Transverse colon (tissue), 4 donors: ENCODE measurements at regions not wholly inside any gene's neighbourhood (a gene's known extent, or its start where the extent isn't known, plus 50 kb on each side); places are given as distances from the start of the nearest gene placed in this dataset.

ENCODE experiments used
- CTCF ChIP-seq, 5 experiments: fragments of 200-600 bp in 3 of 5; fragments of 450-650 bp in 2 of 5; sonication (generic) in 3 of 5; IDR thresholded peaks; 1 replicate in 2 of 5; 2 replicates in 3 of 5; pipeline ENCODE4 v1.5.1; 2016 to 2017; ENCODE audit warnings: antibody characterized with exemption in 5 of 5, inconsistent platforms in 3 of 5, mild to moderate bottlenecking in 2 of 5, moderate library complexity in 1 of 5
- EP300 ChIP-seq: sonication (generic); formaldehyde crosslinking; IDR thresholded peaks from one replicate; pipeline ENCODE4 v1.6.1; 2017; ENCODE audit warnings: antibody characterized with exemption, low read depth
- POLR2AphosphoS5 ChIP-seq, 3 donors: sonication (generic); formaldehyde crosslinking; IDR thresholded peaks; one replicate each; pipeline ENCODE4 v1.6.1; 2016; ENCODE audit warnings: antibody characterized with exemption in 3 of 3

DNA sequence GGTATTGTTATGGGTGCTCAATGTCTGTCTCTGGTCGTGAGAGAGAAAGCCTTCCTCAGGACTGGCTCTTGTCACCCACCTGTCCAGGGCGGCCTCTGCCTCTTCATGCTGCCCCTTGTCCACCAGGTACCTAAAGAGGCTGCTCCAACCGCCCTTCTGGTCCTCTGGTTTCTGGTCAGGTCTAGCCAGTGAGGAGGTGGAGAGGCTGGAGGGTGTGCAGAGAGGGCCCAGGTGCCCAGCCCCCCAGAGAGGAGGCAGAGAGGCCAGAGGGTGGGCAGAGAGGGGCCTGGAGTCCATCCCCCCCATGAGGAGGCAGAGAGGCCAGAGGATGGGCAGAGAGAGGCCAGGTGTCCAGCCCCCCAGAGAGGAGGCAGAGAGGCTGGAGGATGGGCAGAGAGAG, 329.8 kb upstream of the IRX4 start:
- no peak for TF ChIP-seq CTCF (IDR thresholded peaks at IDR 0.05)
- no peak for TF ChIP-seq EP300
- no peak for TF ChIP-seq POLR2AphosphoS5 (IDR thresholded peaks at IDR 0.05)
